MCF 10A (cell line): ENCODE measurements at regions not wholly inside any gene's neighbourhood (a gene's known extent, or its start where the extent isn't known, plus 50 kb on each side); places are given as distances from the start of the nearest gene placed in this dataset.

Experiments
- BruUV-seq: library from RNA; stranded (reverse); fragments of 400-500 nt; replicated peaks from 2 replicates; lab custom pipeline; 2021; lab: Mats Ljungman, UMichigan
- CTCF ChIA-PET: fragments of 300-600 bp; sonication (Branson Sonifier 250); formaldehyde crosslinking; extraction: SDS; loops from one replicate; lab custom pipeline; 2021; ENCODE audit warnings: antibody characterized with exemption, inconsistent platforms; lab: Yijun Ruan, JAX
- POLR2A ChIA-PET: fragments of 300-600, 350-650 bp; sonication (Branson Sonifier 250); formaldehyde crosslinking; extraction: SDS; loops from one replicate; lab custom pipeline; 2020; ENCODE audit warnings: antibody characterized with exemption, inconsistent platforms; lab: Yijun Ruan, JAX
- DNase-seq: peaks from one replicate; pipeline ENCODE4 v3.0.0-alpha.2; 2018; ENCODE audit not compliant: unreplicated experiment
- H3K27ac Mint-ChIP-seq: one replicate; pipeline ENCODE4 v1.8.0; 2022; ENCODE audit warnings: mild to moderate bottlenecking, low read depth, mixed read lengths; ENCODE audit not compliant: unreplicated experiment
- H3K27me3 Mint-ChIP-seq: one replicate; pipeline ENCODE4 v1.8.0; 2022; ENCODE audit warnings: mixed read lengths; ENCODE audit not compliant: insufficient read depth, unreplicated experiment
- H3K36me3 Mint-ChIP-seq: one replicate; pipeline ENCODE4 v1.8.0; 2022; ENCODE audit warnings: mild to moderate bottlenecking, moderate library complexity, mixed read lengths; ENCODE audit not compliant: insufficient read depth, unreplicated experiment
- H3K4me1 Mint-ChIP-seq: one replicate; pipeline ENCODE4 v1.8.0; 2022; ENCODE audit warnings: mixed read lengths; ENCODE audit not compliant: insufficient read depth, unreplicated experiment
- H3K4me3 Mint-ChIP-seq: one replicate; pipeline ENCODE4 v1.8.0; 2022; ENCODE audit warnings: mild to moderate bottlenecking, moderate library complexity, mixed read lengths; ENCODE audit not compliant: unreplicated experiment
- H3K9me3 Mint-ChIP-seq: one replicate; pipeline ENCODE4 v1.8.0; 2022; ENCODE audit warnings: mixed read lengths; ENCODE audit not compliant: unreplicated experiment
- CTCF ChIP-seq: fragments of 200-600 bp; IDR thresholded peaks from one replicate; pipeline ENCODE4 v1.8.0; 2022; ENCODE audit warnings: antibody characterized with exemption, mild to moderate bottlenecking; ENCODE audit not compliant: unreplicated experiment
- intact Hi-C: fragments of 100-400 bp; cut with micrococcal nuclease; formaldehyde crosslinking; loops from 2 replicates; pipeline ENCODE4 v1.14.1; 2022

GRCh38 chr12:124505001-124505818 is 62.2 kb downstream of the NCOR2 start:
- peaks cover 19% of the 10 kb centered on the region for H3K36me3 Mint-ChIP-seq
- H3K9me3 Mint-ChIP-seq, result no peaks in the 10 kb centered on the region
- POLR2A ChIA-PET, result interaction anchor here (0.8 to 0.9 kb wide), 2 partner anchors 14 to 41 kb away, joined by 4 to 5 read pairs; no protein-coding TSS in a partner anchor
- H3K27me3 Mint-ChIP-seq, result no peaks in the 10 kb centered on the region
- BruUV-seq, result no TSS peak
- no peak for DNase-seq
- intact Hi-C loops, result loop anchor here (10.0 kb wide), 1 partner anchor 470 kb away; no protein-coding TSS in a partner anchor
- H3K4me3 Mint-ChIP-seq, result no peak overlapping the region
- H3K27ac Mint-ChIP-seq, result peak overlapping the region; percentile 61
- no peak for TF ChIP-seq CTCF
- H3K4me1 Mint-ChIP-seq, result peaks cover 63% of the 10 kb centered on the region
- CTCF ChIA-PET, result interaction anchor here (0.5 to 2.7 kb wide), 4 partner anchors 9 to 261 kb away, joined by 3 to 7 read pairs (median 4); no protein-coding TSS in a partner anchor

GRCh38 chr12:124504273-124505000 is 63.0 kb downstream of the NCOR2 start:
- no peaks in the 10 kb centered on the region for H3K9me3 Mint-ChIP-seq
- DNase-seq, result no peak
- H3K36me3 Mint-ChIP-seq, result peaks cover 18% of the 10 kb centered on the region
- CTCF ChIA-PET, result interaction anchor here (0.5 to 2.7 kb wide), 6 partner anchors 8 to 262 kb away, joined by 3 to 7 read pairs (median 4); no protein-coding TSS in a partner anchor
- POLR2A ChIA-PET, result interaction anchor here (1.1 to 2.4 kb wide), 2 partner anchors 12 to 14 kb away, joined by 3 to 7 read pairs; no protein-coding TSS in a partner anchor
- intact Hi-C loops, result loop anchor here (10.0 kb wide), 1 partner anchor 470 kb away; no protein-coding TSS in a partner anchor
- BruUV-seq, result no TSS peak
- H3K27ac Mint-ChIP-seq, result no peak overlapping the region
- no peaks in the 10 kb centered on the region for H3K27me3 Mint-ChIP-seq
- peaks cover 60% of the 10 kb centered on the region for H3K4me1 Mint-ChIP-seq
- TF ChIP-seq CTCF, result no peak
- H3K4me3 Mint-ChIP-seq, result no peak overlapping the region

GRCh38 chr12:124503305-124503704 is 64.1 kb downstream of the NCOR2 start:
- Mint-ChIP-seq H3K4me1 (peaks cover 57% of the 10 kb centered on the region), H3K4me3 (no peak overlapping the region), H3K9me3 (no peaks in the 10 kb centered on the region), H3K36me3 (peaks cover 28% of the 10 kb centered on the region), H3K27me3 (no peaks in the 10 kb centered on the region), H3K27ac (no peak overlapping the region)
- intact Hi-C loops, result loop anchor here (10.0 kb wide), 1 partner anchor 469 kb away; no protein-coding TSS in a partner anchor
- no peak for TF ChIP-seq CTCF
- CTCF ChIA-PET, result interaction anchor here (0.8 to 2.7 kb wide), 3 partner anchors 68 to 263 kb away, joined by 3 to 7 read pairs (median 3); no protein-coding TSS in a partner anchor
- no TSS peak for BruUV-seq
- POLR2A ChIA-PET, result interaction anchor here (1.1 to 2.4 kb wide), 2 partner anchors 13 to 15 kb away, joined by 3 to 7 read pairs; no protein-coding TSS in a partner anchor
- no peak for DNase-seq
